SH-SY5Y (cell line): ENCODE measurements at regions not wholly inside any gene's neighbourhood (a gene's known extent, or its start where the extent isn't known, plus 50 kb on each side); places are given as distances from the start of the nearest gene placed in this dataset.

ENCODE experiments used
- GATA2 ChIP-seq: IDR thresholded peaks from 2 replicates; pipeline ENCODE4 v1.6.1; 2011; ENCODE audit warnings: mild to moderate bottlenecking, low read depth, low read length
- GATA3 ChIP-seq: IDR thresholded peaks from 2 replicates; pipeline ENCODE4 v1.6.1; 2011; ENCODE audit warnings: low read depth, mild to moderate bottlenecking, low read length, moderate library complexity

DNA sequence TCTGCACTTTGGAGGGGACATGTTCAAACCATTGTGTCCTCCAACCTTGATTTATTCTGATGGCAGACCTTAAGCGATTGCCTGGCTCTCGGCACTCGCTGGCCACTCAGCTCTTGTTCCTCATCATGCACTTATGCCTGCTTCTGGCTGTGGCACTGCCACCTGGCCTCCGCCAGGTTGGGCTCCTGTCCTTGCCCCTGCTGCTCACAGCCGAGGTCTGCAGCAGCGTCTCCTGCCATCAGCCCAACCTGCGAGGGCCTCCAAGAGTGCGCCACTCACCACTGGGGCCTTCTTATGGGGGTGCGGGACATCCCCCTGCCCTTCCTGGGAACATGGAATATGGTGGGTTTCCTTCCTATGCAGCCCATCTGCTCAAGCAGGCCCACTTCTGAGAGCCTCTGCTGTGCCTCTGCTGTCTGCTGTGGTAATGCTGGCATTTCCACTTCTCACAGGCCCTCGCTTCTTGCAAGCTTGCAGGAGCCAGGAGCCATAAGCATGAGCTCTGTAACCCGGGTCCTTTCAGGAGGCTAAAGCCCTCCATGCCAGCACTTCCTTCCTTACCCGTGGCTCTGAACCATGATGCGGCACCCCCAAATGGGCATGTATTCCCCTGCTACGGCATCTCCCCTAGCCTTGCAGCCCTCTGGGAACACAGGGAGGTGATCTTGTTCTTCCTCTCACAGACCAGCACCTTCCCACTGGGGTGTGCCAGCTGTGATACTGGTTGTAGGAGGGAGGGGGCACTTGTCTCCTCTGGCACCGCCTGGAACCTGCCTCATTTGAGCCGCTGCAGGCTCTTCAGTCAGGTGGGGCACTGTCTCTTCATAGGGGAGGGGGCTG is 58.6 kb upstream of the HS6ST1 start:
- no peak for TF ChIP-seq GATA3

DNA sequence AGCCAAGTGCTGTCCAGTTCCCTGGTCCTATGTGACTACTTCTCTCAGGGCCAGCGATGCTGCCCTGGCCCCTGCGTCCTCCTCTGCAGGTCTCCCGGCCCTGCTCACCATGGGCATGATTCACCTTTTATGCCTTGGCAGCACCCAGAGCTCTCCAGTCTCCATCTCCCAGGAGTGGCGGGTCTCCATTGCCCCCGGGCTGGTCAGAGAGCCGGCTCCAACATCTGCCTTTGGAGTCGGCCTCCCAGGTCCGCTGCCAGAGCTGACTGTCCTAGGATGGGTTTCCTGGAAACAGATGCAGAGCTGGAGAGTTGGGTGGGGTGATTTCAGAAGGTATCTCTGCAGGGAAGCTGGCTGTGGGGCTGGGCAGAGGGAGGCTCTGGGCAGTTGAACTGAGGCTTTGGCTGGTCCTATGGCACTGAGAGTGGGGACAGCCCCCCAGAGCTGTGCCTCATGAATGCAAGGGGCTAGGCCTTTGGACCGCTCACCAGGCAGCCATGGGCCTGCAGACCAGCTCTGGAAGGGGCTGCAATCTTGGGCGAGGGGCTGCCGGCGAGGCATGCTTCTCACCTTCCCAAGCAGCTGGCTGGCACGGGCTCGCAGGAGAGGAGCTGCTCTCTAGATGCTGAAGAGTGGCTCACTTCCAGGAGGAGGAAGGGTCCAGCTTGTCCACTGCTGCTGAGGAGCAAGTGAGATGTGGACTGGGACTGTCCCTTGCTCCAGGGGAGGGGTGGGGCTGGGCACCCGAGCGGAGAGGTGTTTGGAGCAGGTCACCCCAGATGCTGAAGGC is 59.8 kb upstream of the HS6ST1 start:
- no peak for TF ChIP-seq GATA2
- TF ChIP-seq GATA3: no peak

- no peak for TF ChIP-seq GATA3
- no peak for TF ChIP-seq GATA2
Measured at GRCh38 chr2:128379021-128380015, 60.6 kb upstream of the HS6ST1 start.

GRCh38 chr2:128380061-128380889 is 61.6 kb upstream of the HS6ST1 start:
- TF ChIP-seq GATA3 (no peak), GATA2 (no peak)

DNA sequence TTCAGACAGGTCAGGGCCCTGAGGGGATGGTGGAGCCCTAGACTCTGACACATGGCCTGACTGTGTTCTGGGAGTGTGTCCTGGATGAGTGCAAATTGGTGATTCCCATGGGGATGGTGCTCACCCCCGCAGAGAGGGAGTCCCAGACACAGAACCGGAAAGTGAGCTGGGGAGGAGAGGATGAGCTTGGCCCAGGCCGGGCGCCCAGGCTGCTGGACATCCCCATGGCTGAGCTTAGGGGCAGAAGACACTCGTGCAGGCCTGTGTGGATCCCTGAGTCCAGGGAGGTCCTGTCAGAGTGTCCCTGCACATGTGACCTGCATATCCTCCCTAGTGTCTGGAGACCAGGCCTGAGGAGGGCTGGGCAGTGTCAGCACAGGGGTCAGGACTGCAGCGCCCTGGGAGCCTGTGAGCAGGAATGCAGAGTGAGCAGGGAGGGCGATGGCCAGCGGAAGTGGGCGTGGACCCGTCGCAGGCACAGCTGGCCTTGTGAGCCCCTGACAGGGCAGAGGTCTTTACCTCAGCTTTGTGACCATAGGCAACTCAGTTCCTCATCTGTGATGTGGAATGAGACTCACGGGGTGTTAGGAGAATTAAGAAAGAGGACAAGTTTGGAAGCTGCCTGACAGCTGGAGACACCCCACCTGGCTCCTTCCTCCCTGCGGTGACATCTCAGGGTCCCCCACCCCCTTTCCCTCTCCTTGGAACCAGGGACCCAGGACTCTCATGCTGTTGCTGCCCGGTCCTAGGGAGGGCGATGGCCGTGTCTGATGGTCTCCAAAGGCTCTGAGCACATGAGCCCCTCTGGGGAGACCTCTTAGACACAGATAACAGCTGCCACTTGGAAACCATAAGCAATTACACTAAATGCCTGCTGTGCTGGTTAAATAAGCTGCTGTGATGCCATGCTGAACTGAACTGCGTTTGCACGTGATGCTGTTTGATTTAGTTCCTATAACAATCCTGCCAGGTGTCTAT is 62.6 kb upstream of the HS6ST1 start:
- TF ChIP-seq GATA2: no peak
- no peak for TF ChIP-seq GATA3

DNA sequence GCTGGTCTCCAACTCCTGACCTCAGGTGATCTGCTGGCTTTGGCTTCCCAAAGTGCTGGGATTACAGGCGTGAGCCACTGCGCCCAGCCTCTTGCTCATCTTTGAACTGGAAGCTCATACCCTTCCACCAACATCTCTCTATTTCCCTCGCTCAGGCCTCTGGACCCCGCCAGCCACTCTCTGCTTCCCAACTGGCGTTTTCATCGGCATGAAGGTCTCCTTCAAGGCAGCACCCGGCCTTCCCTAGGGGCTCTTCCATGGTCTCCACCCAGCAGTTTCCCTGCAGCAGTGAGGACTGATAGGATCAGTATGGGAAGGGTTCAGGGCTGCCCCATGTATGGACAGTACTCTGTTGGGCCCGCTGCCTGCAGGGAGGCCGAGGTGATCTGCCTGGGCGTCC is 65.8 kb upstream of the HS6ST1 start:
- no peak for TF ChIP-seq GATA3
- TF ChIP-seq GATA2: no peak

DNA sequence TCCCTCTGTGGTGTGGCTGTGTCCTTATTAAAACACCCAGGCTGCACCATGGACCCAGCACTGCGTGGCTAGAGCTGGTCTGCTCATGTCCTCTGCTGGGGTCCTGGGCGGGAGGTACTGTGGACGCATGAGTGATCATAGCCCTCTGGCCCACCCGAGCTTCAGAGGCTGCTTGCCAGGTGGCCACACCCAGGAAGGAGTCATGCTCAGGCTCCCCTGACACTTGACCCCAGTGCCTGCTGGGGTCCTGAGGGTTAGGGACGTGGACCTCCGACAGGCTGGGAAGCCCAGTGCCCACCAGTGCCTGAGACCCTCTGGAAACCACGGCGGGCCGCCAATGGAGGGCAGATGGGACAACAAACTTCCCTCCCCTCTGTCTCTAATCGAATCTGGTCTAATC is 66.3 kb upstream of the HS6ST1 start:
- TF ChIP-seq GATA2 (no peak), GATA3 (no peak)

GRCh38 chr2:128385365-128385764 is 66.7 kb upstream of the HS6ST1 start:
- TF ChIP-seq GATA2 (no peak), GATA3 (no peak)

DNA sequence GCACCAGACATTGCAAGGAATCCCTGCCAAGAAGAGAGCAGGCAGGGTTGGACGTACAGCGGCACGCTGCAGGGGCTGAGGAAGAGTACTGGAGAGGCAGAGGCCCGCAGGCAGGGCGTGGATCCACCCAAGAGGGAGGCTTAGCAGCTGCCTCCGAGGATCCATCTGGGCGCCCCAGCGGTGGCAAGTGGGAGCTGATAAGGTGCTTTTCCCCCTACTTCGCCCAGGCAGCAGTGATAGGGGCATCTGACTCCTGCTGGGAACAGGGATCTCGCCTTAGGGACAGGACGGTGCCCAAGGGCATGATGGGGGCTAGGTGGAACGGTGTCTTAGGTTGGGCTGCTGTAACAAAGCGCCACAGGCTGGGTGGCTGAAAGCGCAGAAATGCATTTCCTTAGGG is 67.4 kb upstream of the HS6ST1 start:
- TF ChIP-seq GATA3 (no peak), GATA2 (no peak)

- TF ChIP-seq GATA2 (no peak), GATA3 (no peak)
Measured at GRCh38 chr2:128388499-128388941, 69.9 kb upstream of the HS6ST1 start.

- TF ChIP-seq GATA3 (no peak), GATA2 (no peak)
Measured at GRCh38 chr2:128389388-128390086, 70.9 kb upstream of the HS6ST1 start.
